ENCODE measurements at regions not wholly inside any gene's neighbourhood (a gene's known extent, or its start where the extent isn't known, plus 50 kb on each side); places are given as distances from the start of the nearest gene placed in this dataset.

DNA sequence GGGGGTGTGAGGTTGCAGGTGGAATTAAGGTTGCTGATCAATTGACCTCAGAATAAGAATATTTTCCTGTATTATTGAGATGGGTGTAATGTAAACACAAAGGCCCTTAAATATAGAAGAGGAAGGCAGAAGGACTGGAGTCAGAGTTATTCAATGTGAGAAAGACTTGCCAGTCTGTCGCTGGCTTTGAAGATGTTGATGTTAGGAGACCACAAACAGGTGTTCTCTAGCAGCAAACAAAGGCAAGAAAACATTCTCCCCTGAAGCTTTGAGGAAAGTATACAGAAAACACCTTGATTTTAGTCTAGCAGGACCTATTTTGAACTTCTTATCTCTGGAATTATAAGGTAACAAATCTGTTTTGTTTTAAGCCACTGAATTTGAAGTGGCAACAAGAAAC lies 138.9 kb upstream of the PTPRK start:
- H3K36me3 Mint-ChIP-seq (ENCODE audit: insufficient read depth, unreplicated experiment) = peaks cover 7% of the 10 kb centered on the region
- TF ChIP-seq, protein P1, sequence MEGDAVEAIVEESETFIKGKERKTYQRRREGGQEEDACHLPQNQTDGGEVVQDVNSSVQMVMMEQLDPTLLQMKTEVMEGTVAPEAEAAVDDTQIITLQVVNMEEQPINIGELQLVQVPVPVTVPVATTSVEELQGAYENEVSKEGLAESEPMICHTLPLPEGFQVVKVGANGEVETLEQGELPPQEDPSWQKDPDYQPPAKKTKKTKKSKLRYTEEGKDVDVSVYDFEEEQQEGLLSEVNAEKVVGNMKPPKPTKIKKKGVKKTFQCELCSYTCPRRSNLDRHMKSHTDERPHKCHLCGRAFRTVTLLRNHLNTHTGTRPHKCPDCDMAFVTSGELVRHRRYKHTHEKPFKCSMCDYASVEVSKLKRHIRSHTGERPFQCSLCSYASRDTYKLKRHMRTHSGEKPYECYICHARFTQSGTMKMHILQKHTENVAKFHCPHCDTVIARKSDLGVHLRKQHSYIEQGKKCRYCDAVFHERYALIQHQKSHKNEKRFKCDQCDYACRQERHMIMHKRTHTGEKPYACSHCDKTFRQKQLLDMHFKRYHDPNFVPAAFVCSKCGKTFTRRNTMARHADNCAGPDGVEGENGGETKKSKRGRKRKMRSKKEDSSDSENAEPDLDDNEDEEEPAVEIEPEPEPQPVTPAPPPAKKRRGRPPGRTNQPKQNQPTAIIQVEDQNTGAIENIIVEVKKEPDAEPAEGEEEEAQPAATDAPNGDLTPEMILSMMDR (IDR thresholded peaks at IDR 0.05; ENCODE audit: unreplicated experiment) = no peak
- peaks cover 30% of the 10 kb centered on the region for H3K4me1 Mint-ChIP-seq (ENCODE audit: insufficient read depth, unreplicated experiment)
- no peak for DNase-seq (ENCODE audit: unreplicated experiment)
- ChIA-PET CTCF (no interaction called here), POLR2A (interaction anchor here (0.7 to 1.0 kb wide), 2 partner anchors 61 to 140 kb away, joined by 4 read pairs; no protein-coding TSS in a partner anchor)
- no peak overlapping the region for H3K27ac Mint-ChIP-seq (ENCODE audit: low read depth, unreplicated experiment)
- no peak overlapping the region for H3K4me3 Mint-ChIP-seq (ENCODE audit: unreplicated experiment)
- no TSS peak for BruUV-seq (replicated peaks)
- intact Hi-C loops (cut with micrococcal nuclease) = no loop called here
- H3K9me3 Mint-ChIP-seq (ENCODE audit: unreplicated experiment) = no peaks in the 10 kb centered on the region
- no peaks in the 10 kb centered on the region for H3K27me3 Mint-ChIP-seq (ENCODE audit: insufficient read depth, unreplicated experiment)

GRCh38 chr6:128657181-128657580 lies 136.8 kb upstream of the PTPRK start:
- POLR2A ChIA-PET = interaction anchor here (0.6 to 1.5 kb wide), 5 partner anchors 16 to 137 kb away, joined by 3 to 4 read pairs (median 3); partner anchors contain the start of gene PTPRK
- Mint-ChIP-seq H3K4me3 (ENCODE audit: unreplicated experiment) (no peak overlapping the region), H3K27ac (ENCODE audit: low read depth, unreplicated experiment) (no peak overlapping the region), H3K9me3 (ENCODE audit: unreplicated experiment) (no peaks in the 10 kb centered on the region), H3K36me3 (ENCODE audit: insufficient read depth, unreplicated experiment) (peaks cover 7% of the 10 kb centered on the region), H3K4me1 (ENCODE audit: insufficient read depth, unreplicated experiment) (peaks cover 30% of the 10 kb centered on the region), H3K27me3 (ENCODE audit: insufficient read depth, unreplicated experiment) (no peaks in the 10 kb centered on the region)
- CTCF ChIA-PET = interaction anchor here (0.7 kb wide), 1 partner anchor 10 kb away, joined by 3 read pairs; no protein-coding TSS in a partner anchor
- intact Hi-C loops (cut with micrococcal nuclease) = no loop called here
- TF ChIP-seq, protein P1 (IDR thresholded peaks at IDR 0.05; ENCODE audit: unreplicated experiment) = no peak
- BruUV-seq (replicated peaks) = no TSS peak
- no peak for DNase-seq (ENCODE audit: unreplicated experiment)

GRCh38 chr6:128655978-128656498 lies 135.6 kb upstream of the PTPRK start:
- peaks cover 7% of the 10 kb centered on the region for H3K36me3 Mint-ChIP-seq (ENCODE audit: insufficient read depth, unreplicated experiment)
- no peaks in the 10 kb centered on the region for H3K27me3 Mint-ChIP-seq (ENCODE audit: insufficient read depth, unreplicated experiment)
- BruUV-seq (replicated peaks) = no TSS peak
- peaks cover 30% of the 10 kb centered on the region for H3K4me1 Mint-ChIP-seq (ENCODE audit: insufficient read depth, unreplicated experiment)
- ChIA-PET POLR2A (interaction anchor here (0.7 to 1.4 kb wide), 7 partner anchors 9 to 137 kb away, joined by 3 to 6 read pairs (median 3); partner anchors contain the start of gene PTPRK), CTCF (interaction anchor here (0.6 to 1.4 kb wide), 3 partner anchors 22 to 74 kb away, joined by 3 read pairs; no protein-coding TSS in a partner anchor)
- TF ChIP-seq, protein P1 (IDR thresholded peaks at IDR 0.05; ENCODE audit: unreplicated experiment) = no peak
- H3K4me3 Mint-ChIP-seq (ENCODE audit: unreplicated experiment) = no peak overlapping the region
- H3K27ac Mint-ChIP-seq (ENCODE audit: low read depth, unreplicated experiment) = peak overlapping the region; percentile 34
- H3K9me3 Mint-ChIP-seq (ENCODE audit: unreplicated experiment) = no peaks in the 10 kb centered on the region
- DNase-seq (ENCODE audit: unreplicated experiment) = peak; percentile 75
- intact Hi-C loops (cut with micrococcal nuclease) = no loop called here

- TF ChIP-seq, protein P1 (IDR thresholded peaks at IDR 0.05; ENCODE audit: unreplicated experiment) = no peak
- H3K27me3 Mint-ChIP-seq (ENCODE audit: insufficient read depth, unreplicated experiment) = no peaks in the 10 kb centered on the region
- no peak overlapping the region for H3K4me3 Mint-ChIP-seq (ENCODE audit: unreplicated experiment)
- CTCF ChIA-PET = interaction anchor here (0.7 kb wide), 1 partner anchor 77 kb away, joined by 4 read pairs; no protein-coding TSS in a partner anchor
- POLR2A ChIA-PET = interaction anchor here (0.8 to 0.9 kb wide), 2 partner anchors 8 to 16 kb away, joined by 3 read pairs; no protein-coding TSS in a partner anchor
- no peak overlapping the region for H3K27ac Mint-ChIP-seq (ENCODE audit: low read depth, unreplicated experiment)
- H3K36me3 Mint-ChIP-seq (ENCODE audit: insufficient read depth, unreplicated experiment) = peaks cover 6% of the 10 kb centered on the region
- H3K4me1 Mint-ChIP-seq (ENCODE audit: insufficient read depth, unreplicated experiment) = no peaks in the 10 kb centered on the region
- intact Hi-C loops (cut with micrococcal nuclease) = no loop called here
- H3K9me3 Mint-ChIP-seq (ENCODE audit: unreplicated experiment) = no peaks in the 10 kb centered on the region
- DNase-seq (ENCODE audit: unreplicated experiment) = no peak
- BruUV-seq (replicated peaks) = no TSS peak
Observed at GRCh38 chr6:128648022-128648598, 127.7 kb upstream of the PTPRK start.

All from MCF 10A (cell line).